MG63 (cell line): ENCODE measurements at regions not wholly inside any gene's neighbourhood (a gene's known extent, or its start where the extent isn't known, plus 50 kb on each side); places are given as distances from the start of the nearest gene placed in this dataset.
"Not testable (repeated sequence)": the region's sequence is repeated elsewhere in the genome, so short reads cannot be mapped to it uniquely, and the experiment has no call there.

Experiments
- DNase-seq: peaks from one replicate; pipeline ENCODE4 v3.0.0-alpha.2; 2020
- H3K27me3 ChIP-seq: fragments of 250-450 bp; sonication (Bioruptor Pico); 2 replicates; pipeline ENCODE4 v1.5.1; 2020; ENCODE audit warnings: mild to moderate bottlenecking, moderate library complexity
- H3K36me3 ChIP-seq: fragments of 250-450 bp; sonication (Bioruptor Pico); 2 replicates; pipeline ENCODE4 v1.5.1; 2020; ENCODE audit warnings: mild to moderate bottlenecking, moderate library complexity
- H3K4me3 ChIP-seq: fragments of 250-450 bp; sonication (Bioruptor Pico); 2 replicates; pipeline ENCODE4 v1.5.1; 2020; ENCODE audit warnings: mild to moderate bottlenecking, moderate library complexity
- H3K9me3 ChIP-seq: fragments of 250-450 bp; sonication (Bioruptor Pico); 2 replicates; pipeline ENCODE4 v1.5.1; 2020; ENCODE audit warnings: mild to moderate bottlenecking, moderate library complexity

DNA sequence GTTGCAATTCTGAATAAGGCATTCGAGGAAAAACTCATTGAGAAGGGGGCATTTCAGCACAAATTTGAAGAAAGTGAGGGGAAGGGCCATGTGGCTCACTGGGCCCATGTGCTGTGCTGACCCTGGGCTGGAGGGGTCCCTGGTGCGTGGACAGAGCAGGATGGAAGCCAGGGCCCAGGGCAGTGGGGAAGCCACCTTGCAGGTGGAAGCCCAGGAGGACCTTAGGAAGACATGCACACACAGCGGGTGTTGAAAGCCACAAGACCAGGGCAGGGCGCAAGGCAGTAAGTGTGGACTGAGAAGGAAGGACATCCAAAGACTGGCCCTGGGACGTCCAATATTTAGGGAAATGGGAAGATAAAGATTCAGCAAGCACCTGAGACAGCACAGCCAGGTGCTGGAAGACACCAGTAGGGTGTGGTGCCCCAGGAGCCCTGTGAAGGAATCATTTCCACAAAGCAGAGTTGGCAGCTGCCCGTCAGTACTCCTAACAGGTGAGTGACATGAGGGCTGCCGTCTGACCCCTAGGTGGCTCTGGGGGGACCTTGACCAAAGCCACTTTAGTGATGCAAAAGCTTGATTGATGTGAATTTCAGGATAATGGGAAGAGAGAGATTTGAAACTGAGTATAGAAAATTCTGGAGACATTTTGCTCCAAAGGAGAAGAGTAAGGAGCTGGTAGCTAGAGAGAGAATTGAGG is 254.4 kb upstream of the EXOC2 start:
- Histone ChIP-seq H3K36me3 (no peaks in the 10 kb centered on the region), H3K9me3 (no peaks in the 10 kb centered on the region), H3K27me3 (no peaks in the 10 kb centered on the region), H3K4me3 (no peak overlapping the region)
- DNase-seq: no peak

DNA sequence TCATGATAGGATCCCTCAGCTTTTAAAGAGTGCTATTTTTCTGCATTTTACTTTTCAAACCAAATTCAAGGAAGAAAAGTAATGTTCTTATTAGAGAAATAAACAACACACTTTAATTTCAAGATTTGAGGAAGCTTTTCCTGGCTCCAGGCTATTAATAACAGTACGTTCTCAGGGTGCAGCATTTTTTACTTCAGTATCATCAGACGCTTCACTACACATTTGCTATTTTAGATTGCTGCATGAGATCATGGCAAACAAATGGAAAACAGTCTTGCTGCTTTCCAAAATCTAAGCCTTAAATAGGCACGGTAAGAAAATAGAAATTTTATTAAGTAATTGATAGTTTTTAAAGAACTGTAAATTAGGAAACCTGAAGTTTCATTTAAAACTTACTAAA is 253.6 kb upstream of the EXOC2 start:
- no peaks in the 10 kb centered on the region for H3K36me3 ChIP-seq
- no peaks in the 10 kb centered on the region for H3K27me3 ChIP-seq
- no peak for DNase-seq
- no peaks in the 10 kb centered on the region for H3K9me3 ChIP-seq
- no peak overlapping the region for H3K4me3 ChIP-seq

DNA sequence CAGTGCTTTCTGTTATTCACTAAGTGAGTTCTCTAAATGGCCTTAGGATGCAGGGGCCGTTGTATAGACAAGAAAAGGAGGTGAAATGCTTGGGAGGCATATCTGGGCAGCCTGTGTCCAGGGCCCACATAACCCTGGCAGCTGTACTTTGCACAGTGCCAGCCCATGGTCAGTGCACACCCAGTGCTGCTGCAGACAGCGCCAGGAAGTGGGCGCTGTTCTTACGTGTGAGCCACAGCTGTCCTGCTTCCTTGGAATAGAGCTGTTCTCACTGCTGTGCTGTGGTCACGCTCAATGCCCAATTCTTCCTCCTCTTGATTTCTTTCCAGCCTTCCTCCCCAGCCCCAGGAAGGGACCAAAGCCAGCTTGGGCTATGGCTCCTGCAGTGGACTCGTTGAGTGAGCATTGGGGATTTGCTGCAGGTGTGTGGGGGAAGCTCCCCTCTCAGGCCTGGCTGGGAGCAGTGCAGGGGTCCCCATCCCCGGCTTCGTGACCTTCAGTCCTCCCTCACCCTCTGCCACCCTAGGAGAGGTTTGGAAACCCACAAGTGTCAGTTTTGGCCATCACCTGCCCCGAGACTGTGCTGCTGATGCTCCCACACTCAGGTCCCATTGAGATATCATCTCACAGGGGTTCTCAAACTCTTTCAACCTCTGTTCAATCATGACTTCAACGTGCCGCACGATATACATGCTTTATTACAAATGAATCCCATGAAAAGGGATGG is 246.8 kb upstream of the EXOC2 start:
- H3K4me3 ChIP-seq: no peak overlapping the region
- H3K27me3 ChIP-seq: no peaks in the 10 kb centered on the region
- DNase-seq: peak; percentile 65
- H3K9me3 ChIP-seq: no peaks in the 10 kb centered on the region
- no peaks in the 10 kb centered on the region for H3K36me3 ChIP-seq

DNA sequence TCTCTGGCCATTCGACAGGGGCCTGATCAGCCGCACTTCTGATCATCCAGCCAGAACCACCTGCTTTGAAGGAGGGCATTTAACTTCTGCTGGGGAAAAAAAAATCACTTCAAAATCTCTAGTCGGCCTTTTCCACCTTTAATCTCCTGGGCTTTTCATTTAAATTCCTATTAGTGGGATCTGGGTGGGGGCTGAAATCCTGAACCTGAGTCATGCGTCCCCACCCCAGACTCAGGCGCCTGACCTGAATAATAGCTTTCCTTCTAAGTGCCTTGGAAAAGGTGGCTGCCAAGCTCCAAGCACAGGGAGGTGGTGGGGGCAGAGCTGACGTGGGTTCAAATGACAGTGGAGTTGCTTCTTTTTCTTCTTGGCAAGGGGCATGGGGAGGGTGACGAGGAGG is 246.0 kb upstream of the EXOC2 start:
- Histone ChIP-seq H3K27me3 (no peaks in the 10 kb centered on the region), H3K4me3 (no peak overlapping the region), H3K9me3 (no peaks in the 10 kb centered on the region), H3K36me3 (no peaks in the 10 kb centered on the region)
- no peak for DNase-seq

DNA sequence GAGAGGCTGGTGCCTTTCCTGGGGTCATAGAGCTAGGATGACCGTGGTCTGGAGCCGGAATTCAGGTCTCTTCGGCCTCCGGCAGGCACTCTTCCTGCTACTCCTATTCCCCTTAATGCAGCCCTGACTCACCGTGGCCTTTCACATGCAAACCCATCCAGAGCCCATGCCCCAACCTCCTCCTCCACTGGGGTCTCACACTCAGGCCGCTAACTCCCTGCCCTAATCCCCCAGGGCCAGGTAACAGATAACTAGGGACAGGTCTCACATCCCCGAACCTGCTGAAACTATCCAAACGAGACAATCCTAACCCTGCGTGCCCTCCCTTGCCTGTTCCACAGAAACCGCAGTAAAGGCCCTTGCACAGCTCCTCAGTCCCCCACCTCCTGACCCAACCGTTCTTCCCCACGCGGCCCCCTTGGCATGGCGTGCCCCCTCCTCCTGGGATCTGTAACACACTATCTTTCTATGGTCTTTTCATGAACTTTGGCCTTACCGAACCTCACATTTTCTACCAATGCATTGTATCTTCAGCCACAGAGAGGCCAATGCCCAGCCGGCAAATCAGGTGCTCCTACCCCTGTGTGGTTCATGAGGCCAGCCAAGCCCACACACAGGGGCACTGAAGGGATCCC is 245.4 kb upstream of the EXOC2 start:
- no peaks in the 10 kb centered on the region for H3K36me3 ChIP-seq

DNA sequence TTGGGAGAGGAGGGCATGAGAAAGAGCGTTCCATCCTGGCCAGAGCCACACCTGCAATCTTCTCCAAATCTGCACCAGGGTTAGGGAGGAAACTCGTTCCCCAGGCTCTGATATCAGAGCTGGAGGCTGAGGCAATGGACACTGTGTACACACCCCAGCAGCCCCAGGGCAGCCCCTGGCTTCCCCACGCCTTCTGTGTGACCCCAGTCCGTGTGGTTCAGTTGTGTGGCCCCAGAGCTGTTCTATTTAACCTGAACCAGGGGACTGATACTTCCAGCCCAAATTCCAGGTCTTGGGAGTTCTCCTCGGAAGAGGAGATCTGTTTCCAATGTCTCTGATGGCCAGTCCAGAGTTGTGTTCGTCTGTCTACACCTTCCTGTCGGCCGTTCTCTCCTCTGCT is 242.6 kb upstream of the EXOC2 start:
- Histone ChIP-seq H3K27me3 (no peaks in the 10 kb centered on the region), H3K36me3 (no peaks in the 10 kb centered on the region), H3K4me3 (no peak overlapping the region), H3K9me3 (no peaks in the 10 kb centered on the region)
- no peak for DNase-seq

More for the DNA sequence above, 245.4 kb upstream of the EXOC2 start:
- Histone ChIP-seq H3K27me3 (no peaks in the 10 kb centered on the region), H3K9me3 (no peaks in the 10 kb centered on the region), H3K4me3 (no peak overlapping the region)
- DNase-seq: no peak

DNA sequence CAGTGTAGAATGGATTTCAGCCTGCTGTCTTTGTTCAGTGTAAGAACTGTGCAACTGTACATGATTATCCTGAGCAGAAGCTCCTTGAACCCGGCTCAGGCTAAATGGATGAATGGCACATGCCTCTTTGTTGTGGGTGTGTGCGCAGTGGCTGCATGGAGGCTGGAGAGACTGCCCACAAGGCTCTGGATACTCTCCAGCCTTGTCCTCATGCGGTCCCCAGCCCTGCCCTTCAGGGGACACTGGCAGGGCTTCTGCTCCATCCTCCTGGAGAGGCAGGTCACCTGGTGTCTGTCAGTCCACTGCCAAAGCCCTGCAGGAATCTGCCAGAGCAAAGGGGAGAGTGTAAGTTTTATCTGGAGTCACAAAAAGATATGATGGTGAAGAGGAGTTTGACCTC is 241.7 kb upstream of the EXOC2 start:
- Histone ChIP-seq H3K9me3 (no peaks in the 10 kb centered on the region), H3K27me3 (no peaks in the 10 kb centered on the region), H3K4me3 (no peak overlapping the region), H3K36me3 (no peaks in the 10 kb centered on the region)
- DNase-seq: no peak

DNA sequence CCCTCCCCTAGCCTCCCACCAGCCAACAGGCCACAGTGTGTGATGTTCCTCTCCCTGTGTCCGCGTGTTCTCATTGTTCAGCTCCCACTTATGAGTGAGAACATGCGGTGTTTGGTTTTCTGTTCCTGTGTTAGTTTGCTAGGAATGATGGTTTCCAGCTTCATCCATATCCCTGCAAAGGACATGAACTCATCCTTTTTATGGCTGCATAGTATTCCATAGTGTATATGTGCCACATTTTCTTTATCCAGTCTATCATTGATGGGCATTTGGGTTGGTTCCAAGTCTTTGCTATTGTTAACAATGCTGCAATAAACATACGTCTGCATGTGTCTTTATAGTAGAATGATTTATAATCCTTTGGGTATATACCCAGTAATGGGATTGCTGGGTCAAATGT is 239.0 kb upstream of the EXOC2 start:
- DNase-seq, H3K27me3 ChIP-seq, H3K36me3 ChIP-seq, H3K9me3 ChIP-seq, H3K4me3 ChIP-seq: not testable (repeated sequence)

DNA sequence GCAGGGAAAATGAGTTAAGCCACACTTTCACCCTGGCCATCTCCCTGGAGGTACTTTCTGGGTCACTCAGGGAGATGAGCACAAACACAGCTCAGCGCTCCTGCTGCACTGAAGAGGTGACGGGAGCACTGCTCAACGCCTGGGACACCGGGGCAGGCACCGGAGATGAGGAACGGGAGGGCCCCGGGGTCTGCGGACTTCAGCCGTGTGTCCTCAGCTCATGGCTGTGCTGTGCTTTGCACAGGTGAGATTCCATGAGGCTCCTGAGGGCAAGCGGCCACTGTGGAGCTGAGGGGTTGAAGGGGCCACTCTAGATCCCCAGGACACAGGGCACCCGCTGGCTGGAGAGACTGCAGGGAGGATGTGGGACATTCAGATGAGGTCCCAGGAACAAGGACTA is 234.2 kb upstream of the EXOC2 start:
- H3K27me3 ChIP-seq: no peaks in the 10 kb centered on the region
- no peaks in the 10 kb centered on the region for H3K36me3 ChIP-seq
- no peaks in the 10 kb centered on the region for H3K9me3 ChIP-seq
- H3K4me3 ChIP-seq: no peak overlapping the region
- no peak for DNase-seq

DNA sequence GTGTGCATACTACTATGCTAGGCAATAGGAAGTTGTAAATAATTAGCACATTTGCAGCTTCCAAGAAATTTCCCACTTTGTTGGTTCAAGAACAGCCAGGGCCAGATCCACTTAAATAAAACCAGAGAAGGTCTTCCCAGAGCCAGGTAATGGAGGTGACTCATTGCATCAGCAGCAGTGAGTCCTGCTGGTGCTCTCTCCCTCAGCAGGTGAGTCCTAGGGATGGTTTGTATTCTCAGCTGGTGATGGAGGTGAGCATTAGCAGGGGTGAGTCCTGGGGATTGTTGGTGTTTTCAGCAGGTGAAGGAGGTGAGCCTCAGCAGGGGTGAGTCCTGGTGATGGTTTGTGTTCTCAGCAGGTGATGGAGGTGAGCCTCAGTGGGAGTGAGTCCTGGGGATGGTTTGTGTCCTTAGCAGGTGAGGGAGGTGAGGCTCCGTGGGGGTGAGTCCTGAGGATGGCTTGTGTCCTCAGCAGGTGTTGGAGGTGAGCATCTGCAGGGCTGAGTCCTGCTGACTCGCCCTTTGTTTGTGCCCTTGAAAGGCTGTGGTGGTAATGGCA is 232.8 kb upstream of the EXOC2 start:
- no peak for DNase-seq
- Histone ChIP-seq H3K9me3 (no peaks in the 10 kb centered on the region), H3K27me3 (no peaks in the 10 kb centered on the region), H3K4me3 (no peak overlapping the region), H3K36me3 (no peaks in the 10 kb centered on the region)

DNA sequence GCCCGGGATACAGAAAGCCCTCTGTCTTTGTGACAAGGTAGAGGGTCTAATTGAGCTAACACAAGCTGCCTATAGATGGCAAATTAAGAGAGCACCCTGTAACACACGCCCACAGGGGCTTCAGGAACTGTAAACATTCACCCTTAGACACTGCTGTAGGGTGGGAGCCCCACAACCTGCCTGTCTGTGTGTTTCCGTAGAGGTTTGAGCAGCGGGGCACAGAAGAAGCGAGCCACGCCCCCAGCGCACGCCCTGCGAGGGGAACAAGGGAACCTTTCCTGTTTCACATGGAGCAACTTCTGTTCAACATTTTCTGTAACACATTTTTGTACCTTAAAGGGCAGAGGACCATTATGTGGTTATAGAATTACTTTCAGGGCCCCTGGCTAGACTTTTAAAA is 231.7 kb upstream of the EXOC2 start:
- H3K9me3 ChIP-seq: no peaks in the 10 kb centered on the region
- H3K4me3 ChIP-seq: no peak overlapping the region
- no peaks in the 10 kb centered on the region for H3K36me3 ChIP-seq
- no peak for DNase-seq
- no peaks in the 10 kb centered on the region for H3K27me3 ChIP-seq

DNA sequence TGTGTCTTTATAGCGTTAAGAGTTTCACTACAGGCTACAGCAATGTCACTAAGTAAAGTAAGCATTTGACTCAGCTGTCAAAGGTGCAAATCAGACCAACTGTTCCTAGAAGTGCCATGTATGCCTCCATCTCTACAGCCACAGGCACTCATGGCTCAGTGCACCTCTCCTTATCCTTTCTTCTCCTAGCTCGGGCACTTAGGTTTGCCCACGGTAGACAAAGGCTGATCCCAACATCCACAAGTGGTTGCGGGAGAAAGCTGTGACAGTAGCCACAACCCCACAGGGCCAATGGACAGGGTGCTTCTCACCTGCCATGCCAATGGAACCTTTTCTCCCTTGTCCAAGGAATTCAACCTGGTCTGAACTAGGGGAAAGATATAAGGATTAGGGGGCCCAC is 228.5 kb upstream of the EXOC2 start:
- H3K4me3 ChIP-seq: no peak overlapping the region
- no peak for DNase-seq
- no peaks in the 10 kb centered on the region for H3K36me3 ChIP-seq
- no peaks in the 10 kb centered on the region for H3K27me3 ChIP-seq
- H3K9me3 ChIP-seq: no peaks in the 10 kb centered on the region

DNA sequence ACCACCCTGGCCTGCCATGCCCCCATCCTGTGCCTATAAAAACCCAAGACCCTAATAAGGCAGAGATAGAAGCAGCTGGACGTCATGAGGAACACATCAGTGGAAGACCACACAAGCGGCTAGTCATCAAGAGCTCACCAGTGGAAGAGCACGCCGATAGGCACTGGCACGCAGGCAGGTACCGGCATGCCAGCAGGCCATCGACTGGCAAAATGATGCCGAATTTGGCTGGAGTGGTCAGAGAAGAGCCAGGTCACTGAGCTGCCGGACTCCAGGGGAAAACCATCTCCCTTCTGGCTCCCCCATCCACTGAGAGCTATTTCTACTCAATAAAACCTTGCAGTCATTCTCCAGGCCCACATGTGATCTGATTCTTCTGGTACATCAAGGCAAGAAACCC is 227.6 kb upstream of the EXOC2 start:
- H3K27me3 ChIP-seq: no peaks in the 10 kb centered on the region
- H3K36me3 ChIP-seq: no peaks in the 10 kb centered on the region
- no peak overlapping the region for H3K4me3 ChIP-seq
- DNase-seq: no peak
- H3K9me3 ChIP-seq: no peaks in the 10 kb centered on the region

DNA sequence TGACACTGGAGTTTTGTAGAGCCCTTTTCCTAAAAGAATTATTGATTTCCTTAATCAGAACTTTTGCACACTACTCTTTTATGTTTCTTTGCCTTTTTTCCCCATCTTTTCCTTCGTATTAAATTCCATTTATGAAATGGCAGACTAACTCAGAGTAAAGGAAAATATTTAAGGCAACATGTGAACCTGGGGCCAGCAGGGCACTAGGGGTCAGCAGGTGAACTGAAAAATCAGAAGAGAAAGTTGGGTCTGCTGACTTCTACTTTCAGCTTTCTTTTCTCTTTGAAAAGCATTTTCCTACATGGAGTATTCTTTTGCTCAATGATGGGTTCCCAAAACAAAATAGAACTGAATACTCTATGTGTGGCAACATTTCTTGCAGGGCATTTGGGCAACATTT is 226.6 kb upstream of the EXOC2 start:
- no peaks in the 10 kb centered on the region for H3K27me3 ChIP-seq
- no peak for DNase-seq
- H3K9me3 ChIP-seq: no peaks in the 10 kb centered on the region
- no peak overlapping the region for H3K4me3 ChIP-seq
- no peaks in the 10 kb centered on the region for H3K36me3 ChIP-seq

DNA sequence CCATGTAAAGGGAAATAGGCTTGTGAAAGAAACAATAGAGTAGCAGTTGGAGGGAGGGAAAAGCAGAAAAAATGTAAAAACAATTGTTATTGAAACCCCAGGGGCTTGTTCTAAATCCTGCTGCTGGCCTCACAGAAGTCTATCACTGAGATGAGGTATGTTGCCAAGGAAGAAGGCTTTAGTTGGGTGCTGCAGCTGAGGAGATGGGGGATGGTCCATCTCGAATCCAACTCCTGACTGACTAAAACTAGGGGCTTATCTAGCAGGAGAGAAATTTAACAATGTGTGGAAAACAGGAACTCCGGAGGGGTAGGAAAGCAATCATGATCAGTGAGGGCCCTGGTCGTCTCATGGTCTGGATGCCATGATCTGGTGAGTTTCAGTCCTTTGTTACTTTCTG is 225.0 kb upstream of the EXOC2 start:
- Histone ChIP-seq H3K4me3 (no peak overlapping the region), H3K9me3 (no peaks in the 10 kb centered on the region), H3K36me3 (no peaks in the 10 kb centered on the region), H3K27me3 (no peaks in the 10 kb centered on the region)
- no peak for DNase-seq

DNA sequence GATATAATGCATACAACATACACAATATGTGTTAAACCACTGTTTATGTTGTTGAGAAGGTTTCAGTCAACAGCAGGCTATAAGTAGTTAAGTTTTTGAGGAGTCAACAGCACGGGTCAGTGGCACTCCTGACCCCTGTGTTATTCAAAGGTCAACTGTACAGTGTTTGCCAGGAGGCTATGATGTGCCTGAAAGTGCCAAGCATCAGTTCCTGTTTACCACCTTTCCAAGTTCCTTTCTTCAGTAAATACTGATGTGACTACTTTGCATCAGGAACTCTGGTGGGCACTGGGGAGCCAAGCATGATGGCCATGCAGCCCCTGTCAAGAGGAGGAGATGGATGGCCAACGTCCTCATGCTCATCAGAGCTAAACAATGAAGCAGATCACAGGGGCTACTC is 224.4 kb upstream of the EXOC2 start:
- Histone ChIP-seq H3K36me3 (no peaks in the 10 kb centered on the region), H3K27me3 (no peaks in the 10 kb centered on the region), H3K4me3 (no peak overlapping the region), H3K9me3 (no peaks in the 10 kb centered on the region)
- DNase-seq: no peak

DNA sequence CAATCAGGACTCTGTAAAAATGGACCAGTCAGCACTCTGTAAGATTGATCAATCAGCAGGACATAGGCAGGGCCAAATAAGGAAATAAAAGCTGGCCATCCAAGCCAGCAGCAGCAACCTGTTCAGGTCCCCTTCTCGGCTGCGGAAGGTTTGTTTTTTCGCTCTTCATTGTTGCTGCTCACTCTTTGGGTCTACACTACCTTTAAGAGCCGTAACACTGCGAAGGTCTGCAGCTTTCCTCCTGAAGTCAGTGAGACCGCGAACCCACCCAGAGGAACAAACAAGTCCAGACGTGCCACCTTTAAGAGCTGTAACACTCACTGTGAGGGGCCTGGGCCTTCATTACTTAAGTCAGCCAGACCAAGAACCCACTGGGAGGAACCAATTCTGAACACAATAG is 223.2 kb upstream of the EXOC2 start:
- H3K4me3 ChIP-seq: no peak overlapping the region
- H3K36me3 ChIP-seq: no peaks in the 10 kb centered on the region
- DNase-seq: no peak

More for the DNA sequence above, 223.2 kb upstream of the EXOC2 start:
- H3K27me3 ChIP-seq: no peaks in the 10 kb centered on the region
- no peaks in the 10 kb centered on the region for H3K9me3 ChIP-seq
